HG03095 (cell line): ENCODE measurements at regions not wholly inside any gene's neighbourhood (a gene's known extent, or its start where the extent isn't known, plus 50 kb on each side); places are given as distances from the start of the nearest gene placed in this dataset.
"Not testable (repeated sequence)": the region's sequence is repeated elsewhere in the genome, so short reads cannot be mapped to it uniquely, and the experiment has no call there.

ENCODE experiments used
- ATAC-seq: cut with Tn5 transposase; IDR thresholded peaks from one replicate; pipeline ENCODE4 v1.9.1; 2021; ENCODE audit warnings: moderate library complexity; ENCODE audit not compliant: unreplicated experiment

- ATAC-seq: no peak
Measured at GRCh38 chrX:140087875-140088274, 122.6 kb upstream of the CXorf66 start.

GRCh38 chrX:140086691-140087090 lies 121.4 kb upstream of the CXorf66 start:
- ATAC-seq: no peak

- not testable (repeated sequence) for ATAC-seq
Measured at GRCh38 chrX:140074851-140075250, 109.5 kb upstream of the CXorf66 start.

DNA sequence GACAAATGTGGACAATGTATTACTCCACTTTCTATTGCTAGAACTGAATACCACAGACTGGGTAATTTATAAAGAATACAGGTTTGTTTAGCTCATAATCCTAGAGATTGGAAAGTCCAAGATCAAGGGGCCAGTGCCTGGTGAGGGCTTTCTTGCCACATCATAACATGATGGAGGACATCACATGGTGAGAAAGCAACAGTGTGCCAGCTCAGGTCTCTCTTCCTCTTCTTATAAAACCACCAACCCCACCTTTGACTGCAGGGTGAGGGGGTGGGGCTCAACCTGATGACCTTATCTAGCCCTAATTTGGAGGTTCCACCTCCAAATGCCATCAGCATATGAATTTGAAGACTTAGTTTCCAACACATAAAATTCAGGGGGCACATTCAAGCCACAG lies 105.7 kb upstream of the CXorf66 start:
- ATAC-seq: no peak

DNA sequence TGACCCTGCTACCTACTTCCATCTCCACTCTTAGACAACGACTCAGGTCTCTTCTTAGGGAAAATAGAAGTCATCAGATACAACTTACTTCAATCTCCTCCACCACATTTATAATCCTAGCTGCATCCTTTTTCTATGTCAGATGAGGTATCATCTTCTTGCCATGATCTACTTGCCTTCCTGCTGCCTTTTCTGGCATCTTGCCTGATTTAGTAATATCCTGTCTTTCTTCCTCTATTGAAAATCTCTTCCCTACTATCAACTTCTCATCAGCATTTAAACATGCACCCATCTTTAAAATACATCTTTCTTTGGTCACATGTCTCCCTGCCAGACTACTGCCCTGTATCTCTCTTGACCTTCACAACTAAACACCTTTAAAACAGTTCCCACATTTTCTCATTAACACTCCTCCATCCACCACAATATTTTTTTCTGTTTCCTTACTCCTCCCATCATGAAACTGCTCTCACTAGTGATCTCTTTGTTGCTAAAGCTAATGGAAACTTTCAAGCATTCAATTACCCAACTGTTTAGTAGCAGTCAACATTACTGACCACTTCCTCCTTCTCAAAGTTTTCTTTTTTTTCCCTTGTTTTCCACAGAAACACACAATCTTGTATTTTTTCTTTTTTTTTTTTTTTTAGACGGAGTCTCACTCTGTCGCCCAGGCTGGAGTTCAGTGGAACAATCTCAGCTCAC lies 100.8 kb upstream of the CXorf66 start:
- no peak for ATAC-seq

- ATAC-seq: no peak
Measured at GRCh38 chrX:140064993-140065392, 99.7 kb upstream of the CXorf66 start.

GRCh38 chrX:140057001-140057411 lies 91.7 kb upstream of the CXorf66 start:
- peak; percentile 96 for ATAC-seq

- no peak for ATAC-seq
Measured at GRCh38 chrX:140053846-140054245, 88.5 kb upstream of the CXorf66 start.

DNA sequence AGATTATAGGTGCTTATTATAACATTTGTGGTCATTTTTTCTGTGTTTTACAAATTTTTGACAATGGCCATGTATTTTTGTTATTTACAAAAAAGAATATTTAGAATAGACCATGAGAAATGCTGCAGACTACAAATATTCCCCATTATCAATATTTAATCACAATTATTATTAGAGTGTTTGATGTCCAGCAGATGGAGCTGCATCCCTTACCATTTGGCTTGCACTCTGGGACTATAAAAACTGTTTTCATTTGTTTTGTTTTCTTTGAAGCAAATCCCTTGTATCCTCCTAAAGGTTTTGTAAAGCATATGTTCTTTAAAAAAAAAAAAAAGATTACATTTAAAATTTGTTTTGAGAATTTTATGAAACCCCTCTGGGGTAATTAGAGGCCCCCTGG lies 85.6 kb upstream of the CXorf66 start:
- no peak for ATAC-seq

DNA sequence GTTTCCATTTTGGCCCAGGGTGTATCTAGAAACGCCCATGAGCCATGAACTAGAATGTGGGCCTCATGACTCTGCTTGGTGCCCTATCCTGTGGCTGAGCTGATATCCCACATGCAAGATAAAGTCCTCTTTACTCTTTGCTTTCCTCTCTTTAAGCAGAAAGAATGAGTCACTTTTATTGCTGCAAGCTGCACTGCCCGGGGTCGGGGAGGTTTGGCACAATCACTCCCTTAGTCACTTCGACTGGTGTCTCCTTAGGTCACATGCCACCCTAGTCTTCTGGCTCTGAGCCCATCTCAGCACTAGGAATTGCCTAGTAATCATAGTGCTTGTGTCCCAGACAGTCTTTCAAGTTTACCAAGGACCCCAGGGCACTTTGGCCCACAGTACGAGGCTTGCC lies 75.1 kb upstream of the CXorf66 start:
- ATAC-seq: no peak

GRCh38 chrX:140038842-140039241 lies 73.5 kb upstream of the CXorf66 start:
- no peak for ATAC-seq

- ATAC-seq: no peak
Measured at GRCh38 chrX:140034916-140035315, 69.6 kb upstream of the CXorf66 start.

GRCh38 chrX:140022482-140022881 lies 57.2 kb upstream of the CXorf66 start:
- no peak for ATAC-seq

DNA sequence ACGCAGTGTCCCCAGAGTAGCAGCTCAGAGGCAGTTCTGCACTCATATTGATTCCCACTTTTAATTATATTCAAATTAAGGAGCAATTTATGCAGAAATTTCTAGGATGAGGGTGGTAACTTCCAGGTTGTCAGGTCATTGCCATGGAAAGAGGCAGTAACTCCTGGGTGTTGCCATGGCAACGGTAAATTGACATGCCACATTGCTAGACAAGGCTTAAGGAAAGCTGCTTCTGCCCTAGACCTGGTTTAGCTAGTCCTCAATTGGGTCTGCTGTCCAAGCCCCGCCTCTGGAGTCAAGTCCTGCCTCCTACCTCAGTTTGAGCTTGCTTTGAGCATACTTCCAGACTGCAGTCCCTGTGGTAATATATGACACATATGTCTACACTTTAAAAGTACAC lies 53.8 kb upstream of the CXorf66 start:
- ATAC-seq: not testable (repeated sequence)
